Activated CD8-positive, alpha-beta T cell treated with anti-CD3 and anti-CD28 coated beads for 36 hours (primary cell): ENCODE measurements at regions not wholly inside any gene's neighbourhood (a gene's known extent, or its start where the extent isn't known, plus 50 kb on each side); places are given as distances from the start of the nearest gene placed in this dataset.
"Not testable (repeated sequence)": the region's sequence is repeated elsewhere in the genome, so short reads cannot be mapped to it uniquely, and the experiment has no call there.

Source experiments
- ATAC-seq: fragments of 200-7000 bp; cut with Tn5 transposase; one replicate; pipeline ENCODE4 v1.10.0; 2021; ENCODE audit warnings: mild to moderate bottlenecking, moderate library complexity
- CTCF ChIA-PET: fragments of 350-600 bp; sonication (Branson Sonifier 250); formaldehyde crosslinking; loops from one replicate; lab custom pipeline; 2021; ENCODE audit warnings: antibody characterized with exemption; lab: Charles Lee
- POLR2A ChIA-PET: fragments of 350-600 bp; sonication (Branson Sonifier 250); formaldehyde crosslinking; loops from one replicate; lab custom pipeline; 2021; ENCODE audit warnings: antibody characterized with exemption; lab: Charles Lee
- DNase-seq: peaks from one replicate; pipeline ENCODE4 v3.0.0-alpha.2; 2020
- H3K27ac Mint-ChIP-seq: one replicate; pipeline ENCODE4 v1.8.0; 2021; ENCODE audit warnings: mild to moderate bottlenecking, mixed read lengths
- H3K27me3 Mint-ChIP-seq: one replicate; pipeline ENCODE4 v1.8.0; 2021; ENCODE audit warnings: mixed read lengths
- H3K36me3 Mint-ChIP-seq: one replicate; pipeline ENCODE4 v1.8.0; 2021; ENCODE audit warnings: low read depth, mixed read lengths
- H3K4me1 Mint-ChIP-seq: one replicate; pipeline ENCODE4 v1.8.0; 2021; ENCODE audit warnings: low read depth, mixed read lengths
- H3K4me3 Mint-ChIP-seq: one replicate; pipeline ENCODE4 v1.8.0; 2021; ENCODE audit warnings: mild to moderate bottlenecking, moderate library complexity, mixed read lengths
- H3K9me3 Mint-ChIP-seq: one replicate; pipeline ENCODE4 v1.8.0; 2021; ENCODE audit warnings: mixed read lengths
- intact Hi-C: fragments of 100-400 bp; cut with micrococcal nuclease; formaldehyde crosslinking; loops from one replicate; pipeline ENCODE4 v1.10.0; 2022
- TF ChIP-seq, protein P1 (sequence below): fragments of 200-600 bp; IDR thresholded peaks from one replicate; pipeline ENCODE4 v1.8.0; 2022; ENCODE audit warnings: antibody characterized with exemption, mild to moderate bottlenecking

DNA sequence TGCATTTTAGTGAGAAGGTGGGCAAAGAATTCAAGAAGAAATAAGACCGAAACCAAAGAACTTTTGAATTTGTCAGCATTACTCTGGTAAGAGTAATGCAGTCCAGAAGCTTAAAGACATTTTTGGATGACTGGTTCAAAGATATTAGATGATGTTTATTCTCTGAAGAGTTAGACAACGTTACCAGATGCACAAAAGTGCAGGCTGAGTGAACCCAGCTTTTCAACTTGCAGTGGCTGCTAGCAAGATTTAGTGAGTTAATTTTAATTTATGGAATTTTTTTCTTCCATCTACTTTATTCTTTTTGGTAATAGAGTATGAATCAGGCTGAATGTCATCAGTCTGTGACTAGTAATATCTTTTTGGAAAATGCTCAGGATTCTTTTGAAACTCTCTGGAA, 267.3 kb upstream of the AZI2 start:
- no peak overlapping the region for H3K27ac Mint-ChIP-seq
- no peak overlapping the region for H3K4me3 Mint-ChIP-seq
- DNase-seq (no peak), ATAC-seq (no peak)
- POLR2A ChIA-PET = interaction anchor here (0.6 kb wide), 1 partner anchor 819 kb away, joined by 3 read pairs; no protein-coding TSS in a partner anchor
- no peaks in the 10 kb centered on the region for H3K4me1 Mint-ChIP-seq
- TF ChIP-seq, protein P1, sequence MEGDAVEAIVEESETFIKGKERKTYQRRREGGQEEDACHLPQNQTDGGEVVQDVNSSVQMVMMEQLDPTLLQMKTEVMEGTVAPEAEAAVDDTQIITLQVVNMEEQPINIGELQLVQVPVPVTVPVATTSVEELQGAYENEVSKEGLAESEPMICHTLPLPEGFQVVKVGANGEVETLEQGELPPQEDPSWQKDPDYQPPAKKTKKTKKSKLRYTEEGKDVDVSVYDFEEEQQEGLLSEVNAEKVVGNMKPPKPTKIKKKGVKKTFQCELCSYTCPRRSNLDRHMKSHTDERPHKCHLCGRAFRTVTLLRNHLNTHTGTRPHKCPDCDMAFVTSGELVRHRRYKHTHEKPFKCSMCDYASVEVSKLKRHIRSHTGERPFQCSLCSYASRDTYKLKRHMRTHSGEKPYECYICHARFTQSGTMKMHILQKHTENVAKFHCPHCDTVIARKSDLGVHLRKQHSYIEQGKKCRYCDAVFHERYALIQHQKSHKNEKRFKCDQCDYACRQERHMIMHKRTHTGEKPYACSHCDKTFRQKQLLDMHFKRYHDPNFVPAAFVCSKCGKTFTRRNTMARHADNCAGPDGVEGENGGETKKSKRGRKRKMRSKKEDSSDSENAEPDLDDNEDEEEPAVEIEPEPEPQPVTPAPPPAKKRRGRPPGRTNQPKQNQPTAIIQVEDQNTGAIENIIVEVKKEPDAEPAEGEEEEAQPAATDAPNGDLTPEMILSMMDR = no peak
- H3K9me3 Mint-ChIP-seq = no peaks in the 10 kb centered on the region
- H3K27me3 Mint-ChIP-seq = no peaks in the 10 kb centered on the region
- intact Hi-C loops = no loop called here
- CTCF ChIA-PET = no interaction called here
- H3K36me3 Mint-ChIP-seq = no peaks in the 10 kb centered on the region

DNA sequence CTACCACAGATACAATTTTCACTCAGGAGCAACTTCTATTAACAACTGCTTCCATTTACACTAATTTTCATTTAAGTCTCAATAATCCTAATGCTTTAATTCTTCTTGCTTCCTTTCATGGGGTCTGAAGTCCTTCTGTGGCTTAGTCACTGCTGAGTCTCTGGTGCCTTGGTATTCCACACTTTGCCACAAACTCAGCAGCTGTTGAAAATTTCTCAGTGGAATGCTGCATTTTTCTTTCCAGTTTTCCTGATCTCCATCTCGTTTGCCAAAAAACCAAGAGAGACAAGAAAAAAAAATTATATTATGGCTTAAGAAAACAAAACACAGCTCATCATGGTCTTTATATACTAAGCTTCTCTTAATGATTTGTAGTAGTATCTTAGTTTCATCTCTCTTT, 269.2 kb upstream of the AZI2 start:
- TF ChIP-seq, protein P1 = no peak
- ATAC-seq = no peak
- POLR2A ChIA-PET = no interaction called here
- Mint-ChIP-seq H3K9me3 (no peaks in the 10 kb centered on the region), H3K4me1 (no peaks in the 10 kb centered on the region), H3K36me3 (no peaks in the 10 kb centered on the region), H3K4me3 (no peak overlapping the region), H3K27me3 (no peaks in the 10 kb centered on the region), H3K27ac (no peak overlapping the region)
- intact Hi-C loops = no loop called here
- DNase-seq = no peak
- CTCF ChIA-PET = no interaction called here

DNA sequence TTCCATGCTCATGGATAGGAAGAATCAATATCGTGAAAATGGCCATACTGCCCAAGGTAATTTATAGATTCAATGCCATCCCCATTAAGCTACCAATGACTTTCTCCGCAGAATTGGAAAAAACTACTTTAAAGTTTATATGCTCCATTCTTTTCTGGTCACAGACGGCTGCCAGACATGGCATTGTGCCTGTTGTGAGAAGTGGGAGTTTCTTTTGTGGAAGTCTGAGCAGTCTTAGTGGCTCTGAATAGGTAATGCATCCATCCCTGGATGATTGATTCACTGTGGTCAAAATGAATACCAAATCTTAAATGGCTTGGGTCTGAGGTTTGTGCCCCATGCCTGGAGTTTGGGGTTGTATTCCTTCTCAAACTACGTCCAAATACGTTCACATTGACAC, 274.5 kb upstream of the AZI2 start:
- Mint-ChIP-seq H3K27ac (no peak overlapping the region), H3K9me3 (no peaks in the 10 kb centered on the region), H3K36me3 (no peaks in the 10 kb centered on the region), H3K4me1 (no peaks in the 10 kb centered on the region), H3K27me3 (no peaks in the 10 kb centered on the region), H3K4me3 (no peak overlapping the region)
- TF ChIP-seq, protein P1 = no peak
- no peak for DNase-seq
- ChIA-PET CTCF (no interaction called here), POLR2A (no interaction called here)
- intact Hi-C loops = no loop called here
- ATAC-seq = no peak

DNA sequence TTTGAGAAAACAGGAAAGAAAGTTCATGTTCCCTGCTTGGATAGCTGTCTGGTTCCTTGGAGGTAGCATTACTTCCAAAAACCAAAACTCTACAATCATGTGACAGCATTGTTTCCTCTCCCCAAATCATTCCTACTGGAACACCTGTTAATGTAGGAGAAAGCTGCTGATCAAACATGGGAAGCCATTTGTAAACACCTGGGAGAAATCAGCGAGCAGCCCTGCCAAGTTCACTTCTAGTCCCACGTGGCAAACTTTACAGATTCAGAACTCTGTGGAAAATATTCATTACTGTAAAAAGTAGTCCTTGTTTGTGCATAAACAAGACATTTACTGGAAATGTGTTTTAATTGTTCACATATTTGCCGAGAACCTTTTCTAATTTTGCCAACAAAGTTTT, 275.5 kb upstream of the AZI2 start:
- ATAC-seq = no peak
- Mint-ChIP-seq H3K9me3 (no peaks in the 10 kb centered on the region), H3K36me3 (no peaks in the 10 kb centered on the region), H3K4me1 (no peaks in the 10 kb centered on the region), H3K4me3 (no peak overlapping the region), H3K27me3 (no peaks in the 10 kb centered on the region), H3K27ac (no peak overlapping the region)
- TF ChIP-seq, protein P1 = no peak
- DNase-seq = no peak
- CTCF ChIA-PET = no interaction called here
- intact Hi-C loops = no loop called here
- POLR2A ChIA-PET = no interaction called here

DNA sequence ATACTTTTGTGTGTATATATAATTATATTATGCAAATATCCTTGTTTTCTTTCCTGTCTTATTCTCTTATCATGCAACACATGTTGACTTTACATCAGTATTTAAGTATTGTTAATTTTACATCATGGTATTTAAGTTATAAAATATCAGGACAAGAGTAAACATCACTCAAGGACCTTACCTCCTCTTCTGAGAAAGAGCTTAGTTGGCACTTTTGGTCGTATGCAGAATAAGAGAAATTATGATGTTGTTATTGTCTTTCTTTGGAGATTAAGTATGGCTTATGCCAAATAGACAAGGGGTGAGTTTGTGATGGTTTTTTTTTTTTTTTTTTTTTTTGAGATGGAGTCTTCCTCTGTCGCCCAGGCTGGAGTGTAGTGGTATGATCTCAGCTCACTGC, 279.2 kb upstream of the AZI2 start:
- H3K27me3 Mint-ChIP-seq, CTCF ChIA-PET, H3K4me1 Mint-ChIP-seq, ATAC-seq, DNase-seq, H3K4me3 Mint-ChIP-seq, intact Hi-C loops, POLR2A ChIA-PET, H3K27ac Mint-ChIP-seq, H3K36me3 Mint-ChIP-seq, H3K9me3 Mint-ChIP-seq: not testable (repeated sequence)

DNA sequence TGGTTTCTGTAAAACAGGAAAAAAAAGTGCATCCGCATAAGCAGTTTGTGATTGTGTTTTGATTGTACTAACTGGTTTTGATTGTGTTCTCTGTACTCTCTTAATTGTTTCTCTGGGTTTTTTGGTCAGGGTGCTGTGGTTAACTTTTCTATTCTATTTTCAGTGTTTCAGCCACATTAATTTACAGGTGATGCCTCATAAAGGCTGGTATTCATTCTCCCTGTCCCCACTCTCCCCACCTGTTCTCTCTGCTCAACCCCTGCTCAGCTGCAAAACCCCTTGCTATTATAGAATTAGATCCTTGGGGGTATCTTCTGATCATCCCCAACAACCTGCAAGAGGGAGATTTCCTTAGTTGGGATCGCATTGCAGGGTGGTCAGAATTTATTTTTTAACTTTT, 285.4 kb upstream of the AZI2 start:
- ATAC-seq = no peak
- ChIA-PET POLR2A (no interaction called here), CTCF (no interaction called here)
- Mint-ChIP-seq H3K9me3 (no peaks in the 10 kb centered on the region), H3K27me3 (no peaks in the 10 kb centered on the region), H3K36me3 (no peaks in the 10 kb centered on the region), H3K4me1 (no peaks in the 10 kb centered on the region), H3K4me3 (no peak overlapping the region), H3K27ac (no peak overlapping the region)
- DNase-seq = no peak
- intact Hi-C loops = no loop called here
- TF ChIP-seq, protein P1 = no peak
